ENCODE measurements at regions not wholly inside any gene's neighbourhood (a gene's known extent, or its start where the extent isn't known, plus 50 kb on each side); places are given as distances from the start of the nearest gene placed in this dataset.

DNA sequence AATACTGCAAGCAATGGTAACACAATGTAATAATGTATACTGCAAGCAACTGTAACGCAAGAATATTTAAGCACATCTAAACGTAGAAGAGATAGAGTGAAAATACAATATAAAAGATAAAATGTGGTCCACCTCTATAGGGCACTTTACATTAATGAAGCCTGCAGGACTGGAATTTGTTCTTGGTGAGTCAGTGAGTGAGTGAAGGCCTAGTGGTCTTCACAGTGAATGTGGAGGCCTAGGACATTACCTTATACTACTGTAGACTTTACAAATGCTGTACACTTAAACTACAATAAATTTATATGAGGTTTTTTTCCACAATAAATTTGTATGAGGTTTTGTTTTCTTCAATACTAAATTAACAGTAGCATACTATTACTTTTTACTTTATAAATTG is 287.4 kb upstream of the SNX7 start:
- DNase-seq = no peak

GRCh38 chr1:98373056-98373455 is 288.5 kb upstream of the SNX7 start:
- no peak for DNase-seq

- DNase-seq = no peak
Measured at GRCh38 chr1:98371764-98372163, 289.8 kb upstream of the SNX7 start.

- no peak for DNase-seq
Measured at GRCh38 chr1:98369463-98369862, 292.1 kb upstream of the SNX7 start.

- no peak for DNase-seq
Measured at GRCh38 chr1:98368995-98369394, 292.5 kb upstream of the SNX7 start.

- no peak for DNase-seq
Measured at GRCh38 chr1:98367426-98367825, 294.1 kb upstream of the SNX7 start.

DNA sequence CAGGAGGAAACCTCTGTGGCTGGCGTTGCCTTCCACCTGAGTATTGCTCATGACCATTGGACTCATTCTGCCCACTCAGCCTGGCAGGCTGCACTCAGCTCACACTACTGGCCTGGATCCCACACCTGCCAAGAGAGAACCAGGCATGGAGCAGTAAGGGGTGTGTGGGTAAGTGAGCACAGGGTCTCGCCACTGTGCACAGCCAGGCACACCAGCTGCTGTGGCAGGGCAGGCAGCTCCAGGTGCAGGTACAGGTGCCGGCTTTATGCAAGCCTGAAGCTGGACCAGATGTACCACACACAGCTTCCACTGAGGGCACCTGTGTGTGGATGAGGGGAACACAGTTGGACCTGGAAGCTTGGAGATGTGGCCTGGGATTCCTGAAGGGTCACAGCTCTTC is 295.2 kb upstream of the SNX7 start:
- no peak for DNase-seq

DNA sequence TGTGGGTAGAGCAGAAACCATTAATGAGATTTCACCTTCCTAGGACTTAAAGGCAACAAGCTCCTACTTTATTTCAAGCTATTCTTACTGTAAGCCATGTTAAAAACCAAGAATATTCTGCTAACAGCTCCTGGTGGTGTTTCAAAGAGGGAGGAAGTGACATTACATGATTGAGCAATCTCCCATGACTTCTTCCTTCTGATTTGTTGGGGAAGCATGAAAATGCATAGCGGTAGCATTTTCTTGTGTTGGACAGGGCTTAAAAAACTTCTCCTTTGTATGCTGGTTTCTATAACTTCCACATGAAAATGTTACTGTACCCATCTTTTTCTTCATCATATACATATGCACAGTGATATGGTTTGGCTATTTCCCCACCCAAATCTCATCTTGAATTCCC is 297.0 kb upstream of the SNX7 start:
- no peak for DNase-seq

DNA sequence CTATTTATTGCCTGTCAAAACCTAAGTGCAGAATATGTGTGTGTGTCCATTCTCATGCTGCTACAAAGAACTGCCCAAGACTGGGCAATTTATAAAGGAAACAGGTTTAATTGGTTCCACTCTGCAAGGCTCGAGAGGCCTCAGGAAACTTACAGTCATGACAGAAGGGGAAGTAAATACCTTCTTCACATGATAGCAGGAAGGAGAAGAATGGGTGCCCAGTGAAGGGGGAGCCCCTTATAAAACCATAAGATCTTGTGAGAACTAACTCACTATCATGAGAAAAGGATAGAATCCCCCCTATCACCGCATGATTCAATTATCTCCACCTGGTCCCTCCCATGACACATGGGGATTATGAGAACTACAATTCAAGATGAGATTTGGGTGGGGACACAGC is 300.7 kb upstream of the SNX7 start:
- DNase-seq = no peak

- DNase-seq = no peak
Measured at GRCh38 chr1:98355656-98356383, 305.7 kb upstream of the SNX7 start.

GRCh38 chr1:98352378-98352777 is 309.1 kb upstream of the SNX7 start:
- no peak for DNase-seq

DNA sequence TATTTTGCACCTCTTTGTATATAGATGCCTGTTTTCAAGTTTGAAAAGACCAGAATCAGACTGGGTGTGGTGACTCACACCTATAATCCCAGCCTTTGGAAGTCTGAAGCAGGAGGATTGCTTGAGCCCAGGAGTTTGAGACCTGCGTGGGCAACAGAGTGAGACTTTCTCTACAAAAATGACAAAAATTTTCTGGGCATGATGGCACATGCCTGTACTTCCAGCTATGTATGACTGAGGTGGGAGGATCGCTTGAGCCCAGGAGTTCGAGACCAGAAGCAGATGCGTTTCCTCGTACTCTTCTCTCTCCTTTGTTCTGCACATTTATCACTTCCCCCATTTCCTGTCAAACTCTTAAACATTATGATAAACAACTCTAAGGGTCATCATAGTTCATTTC is 310.0 kb upstream of the SNX7 start:
- no peak for DNase-seq

DNA sequence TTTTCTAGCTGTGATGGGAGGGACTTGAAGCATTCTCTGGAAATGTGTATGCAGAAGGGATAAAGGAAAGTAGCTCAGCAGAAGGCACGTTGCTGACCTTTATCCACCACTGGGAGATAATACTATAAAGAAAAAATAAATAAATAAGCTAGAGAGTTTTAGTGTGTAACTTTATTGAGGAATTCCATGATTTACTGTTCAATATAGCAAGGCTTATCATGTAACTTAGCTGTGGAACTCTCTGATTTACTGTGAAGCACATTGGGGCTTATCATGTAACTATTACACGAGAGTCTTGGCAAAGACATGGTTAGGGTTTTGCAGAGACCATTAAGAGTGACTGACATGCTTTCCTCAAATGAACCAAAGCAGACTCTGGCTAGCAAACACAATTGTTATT is 316.1 kb upstream of the SNX7 start:
- DNase-seq = no peak

DNA sequence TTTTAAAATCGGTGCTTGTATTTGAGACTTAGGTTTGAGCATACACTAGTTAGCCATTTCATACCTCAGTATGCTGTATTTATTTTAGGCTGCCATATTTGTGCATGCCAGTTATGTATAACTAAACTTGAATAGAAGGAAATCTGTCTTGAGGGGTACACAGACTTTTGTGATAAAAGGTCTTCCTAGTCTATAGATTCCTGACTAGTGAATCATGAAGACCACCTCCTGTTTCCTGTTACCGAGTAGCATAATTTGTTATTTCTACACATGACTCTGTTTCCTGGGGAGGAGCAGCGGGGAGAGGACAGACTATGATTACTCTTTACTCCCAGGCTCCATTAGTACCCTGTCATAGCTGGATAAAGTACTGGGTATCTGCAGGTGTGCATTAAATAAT is 316.8 kb upstream of the SNX7 start:
- no peak for DNase-seq

- no peak for DNase-seq
Measured at GRCh38 chr1:98342566-98342965, 319.0 kb upstream of the SNX7 start.

DNA sequence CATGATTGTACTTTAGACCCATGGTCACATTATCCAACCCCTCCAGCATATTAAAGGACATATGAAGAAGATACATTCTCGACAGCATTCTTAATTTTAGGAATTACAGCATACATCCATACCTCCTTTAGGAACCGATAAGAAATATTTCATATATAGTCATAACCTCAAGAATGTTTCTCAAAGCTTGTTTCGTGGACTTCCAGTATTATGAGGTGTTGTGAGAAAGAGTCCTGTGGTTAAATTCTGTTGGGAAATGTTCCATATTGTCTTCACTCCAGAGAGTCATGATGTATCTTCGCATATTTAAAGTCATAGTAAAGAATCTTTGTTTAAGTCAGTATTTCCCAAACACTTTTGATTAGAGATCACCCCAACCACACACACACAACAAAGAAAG is 321.0 kb upstream of the SNX7 start:
- DNase-seq = no peak

- DNase-seq = no peak
Measured at GRCh38 chr1:98336472-98337083, 324.9 kb upstream of the SNX7 start.

DNA sequence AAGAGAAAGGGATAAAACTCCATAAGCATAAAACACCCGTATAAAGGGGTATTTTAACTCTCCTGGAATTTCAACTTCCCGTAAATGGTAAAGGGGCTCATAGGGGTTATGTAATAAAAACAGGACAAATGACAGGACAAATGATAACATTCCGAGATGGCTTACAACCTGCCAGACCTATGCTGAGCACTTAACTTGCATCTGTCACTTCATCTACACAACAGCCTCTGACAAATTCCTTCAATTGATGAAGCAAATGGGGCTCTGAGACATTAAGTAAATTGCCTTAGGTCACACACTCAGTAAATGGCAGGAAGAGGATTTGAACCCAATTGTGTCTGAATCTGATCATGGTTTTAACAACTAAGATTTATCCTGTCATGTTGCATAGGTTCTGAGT is 327.6 kb upstream of the SNX7 start:
- no peak for DNase-seq

DNA sequence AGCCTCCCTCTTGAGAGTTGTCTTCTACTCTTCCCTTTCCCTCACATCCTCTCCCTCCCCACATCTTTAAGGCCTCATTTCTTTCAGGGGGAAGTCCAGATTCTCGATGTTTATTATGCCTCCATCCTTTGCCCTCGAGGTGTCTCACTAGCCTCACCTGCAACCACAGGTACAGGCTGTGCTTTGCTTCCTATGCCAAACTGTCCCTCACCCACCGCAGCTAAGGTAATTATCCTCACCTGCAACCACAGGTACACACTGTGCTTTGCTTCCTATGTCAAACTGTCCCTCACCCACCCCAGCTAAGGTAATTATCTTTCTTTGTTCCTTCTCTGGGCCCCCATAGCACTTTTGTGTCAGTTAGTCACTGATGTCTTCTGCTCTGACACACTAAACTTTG is 328.1 kb upstream of the SNX7 start:
- DNase-seq = no peak

DNA sequence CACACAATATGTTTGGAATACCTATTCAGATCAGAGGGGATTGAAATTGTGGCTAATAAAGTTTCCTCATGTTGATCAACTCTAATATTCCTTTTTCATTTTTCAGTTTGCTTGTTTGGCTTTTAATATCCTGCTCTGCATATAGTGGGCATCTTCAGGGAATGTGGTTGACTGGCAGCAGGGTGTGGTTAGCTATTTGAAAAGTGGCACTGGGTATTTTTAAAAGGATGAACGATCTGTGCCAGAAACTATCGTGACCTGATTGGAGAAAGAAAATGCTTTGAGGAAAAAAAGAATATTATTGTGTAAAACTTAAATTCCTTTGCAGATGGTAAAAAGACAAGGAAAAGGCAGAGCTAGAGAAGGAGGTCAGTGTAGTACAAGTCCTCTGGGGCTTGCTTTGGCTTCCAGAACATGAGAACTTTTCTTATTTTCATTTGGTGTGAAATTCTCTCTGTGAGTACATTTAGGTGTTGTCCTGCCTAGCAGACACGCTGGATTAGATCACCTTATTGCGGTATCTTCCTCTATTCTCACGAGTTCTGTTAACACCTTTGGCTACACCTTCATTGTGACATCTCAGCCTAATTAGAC is 329.7 kb upstream of the SNX7 start:
- DNase-seq = no peak

- DNase-seq = no peak
Measured at GRCh38 chr1:98331243-98331642, 330.3 kb upstream of the SNX7 start.

GRCh38 chr1:98330224-98330623 is 331.3 kb upstream of the SNX7 start:
- no peak for DNase-seq

GRCh38 chr1:98328855-98329254 is 332.7 kb upstream of the SNX7 start:
- no peak for DNase-seq

DNA sequence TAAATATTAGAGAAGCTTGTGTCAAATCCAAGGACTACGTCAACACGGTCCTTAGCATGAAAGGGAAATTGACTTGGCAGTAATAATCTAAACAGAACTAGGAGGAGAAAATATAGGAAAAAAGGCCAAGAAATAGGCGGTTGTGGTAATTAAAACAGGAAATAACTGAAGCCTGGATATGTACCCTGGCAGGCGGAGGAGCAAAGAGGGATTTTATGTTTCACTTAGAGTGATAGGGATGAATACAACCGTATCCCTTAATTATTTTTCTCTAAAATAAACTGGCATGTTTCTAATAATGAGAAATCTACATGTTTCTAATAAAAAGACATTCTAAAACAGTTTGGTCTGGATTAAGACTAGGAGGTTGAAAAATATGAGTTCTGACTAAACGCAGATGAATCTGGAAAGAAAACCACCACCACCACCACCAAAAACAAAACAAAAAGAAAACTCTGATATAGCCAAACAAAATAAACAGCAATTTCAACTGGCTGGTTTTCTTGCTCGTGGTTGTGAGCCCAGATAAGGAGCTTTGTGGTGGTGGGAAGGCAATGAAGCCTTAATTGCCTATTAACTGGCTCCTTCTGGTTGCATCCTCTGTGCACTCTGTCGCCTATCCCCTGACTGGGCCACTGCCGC is 334.2 kb upstream of the SNX7 start:
- no peak for DNase-seq
